Endothelial cell (in vitro differentiated cells): ENCODE measurements at regions not wholly inside any gene's neighbourhood (a gene's known extent, or its start where the extent isn't known, plus 50 kb on each side); places are given as distances from the start of the nearest gene placed in this dataset.

ENCODE experiments used
- DNase-seq: peaks from one replicate; pipeline ENCODE4 v3.0.0; 2021; ENCODE audit warnings: low spot score
- H3K27ac Mint-ChIP-seq: one replicate; pipeline ENCODE4 v1.8.0; 2021; ENCODE audit warnings: mixed read lengths, inconsistent platforms; ENCODE audit not compliant: unreplicated experiment
- H3K27me3 Mint-ChIP-seq: one replicate; pipeline ENCODE4 v1.8.0; 2021; ENCODE audit warnings: mild to moderate bottlenecking, moderate library complexity, mixed read lengths, inconsistent platforms; ENCODE audit not compliant: unreplicated experiment
- H3K36me3 Mint-ChIP-seq: one replicate; pipeline ENCODE4 v1.8.0; 2021; ENCODE audit warnings: mild to moderate bottlenecking, low read depth, mixed read lengths, inconsistent platforms; ENCODE audit not compliant: unreplicated experiment
- H3K4me1 Mint-ChIP-seq: one replicate; pipeline ENCODE4 v1.8.0; 2021; ENCODE audit warnings: mild to moderate bottlenecking, mixed read lengths, inconsistent platforms; ENCODE audit not compliant: unreplicated experiment
- H3K4me3 Mint-ChIP-seq: one replicate; pipeline ENCODE4 v1.8.0; 2021; ENCODE audit warnings: mild to moderate bottlenecking, mixed read lengths, inconsistent platforms; ENCODE audit not compliant: unreplicated experiment
- H3K9me3 Mint-ChIP-seq: one replicate; pipeline ENCODE4 v1.8.0; 2021; ENCODE audit warnings: mixed read lengths, inconsistent platforms; ENCODE audit not compliant: unreplicated experiment
- CTCF ChIP-seq: fragments of 200-600 bp; sonication (generic); IDR thresholded peaks from one replicate; pipeline ENCODE4 v1.5.0; 2021; ENCODE audit warnings: antibody characterized with exemption; ENCODE audit not compliant: unreplicated experiment

- H3K9me3 Mint-ChIP-seq: no peaks in the 10 kb centered on the region
- no peak for DNase-seq
- no peak for TF ChIP-seq CTCF
- H3K27me3 Mint-ChIP-seq: no peaks in the 10 kb centered on the region
- H3K4me3 Mint-ChIP-seq: no peak overlapping the region
- no peaks in the 10 kb centered on the region for H3K36me3 Mint-ChIP-seq
- no peaks in the 10 kb centered on the region for H3K4me1 Mint-ChIP-seq
- H3K27ac Mint-ChIP-seq: no peak overlapping the region
Observed at GRCh38 chr4:123516576-123516975, 120.0 kb downstream of the SPRY1 start.

- H3K27ac Mint-ChIP-seq: no peak overlapping the region
- H3K27me3 Mint-ChIP-seq: no peaks in the 10 kb centered on the region
- no peaks in the 10 kb centered on the region for H3K9me3 Mint-ChIP-seq
- no peak for DNase-seq
- no peak for TF ChIP-seq CTCF
- H3K4me3 Mint-ChIP-seq: no peak overlapping the region
- H3K4me1 Mint-ChIP-seq: no peaks in the 10 kb centered on the region
- no peaks in the 10 kb centered on the region for H3K36me3 Mint-ChIP-seq
Observed at GRCh38 chr4:123517176-123517575, 120.6 kb downstream of the SPRY1 start.

GRCh38 chr4:123517971-123518370 lies 121.4 kb downstream of the SPRY1 start:
- DNase-seq: no peak
- H3K27me3 Mint-ChIP-seq: no peaks in the 10 kb centered on the region
- TF ChIP-seq CTCF: no peak
- no peak overlapping the region for H3K4me3 Mint-ChIP-seq
- no peaks in the 10 kb centered on the region for H3K4me1 Mint-ChIP-seq
- H3K9me3 Mint-ChIP-seq: no peaks in the 10 kb centered on the region
- H3K27ac Mint-ChIP-seq: no peak overlapping the region
- H3K36me3 Mint-ChIP-seq: no peaks in the 10 kb centered on the region

- Mint-ChIP-seq H3K4me3 (no peak overlapping the region), H3K4me1 (no peaks in the 10 kb centered on the region), H3K9me3 (no peaks in the 10 kb centered on the region), H3K27me3 (no peaks in the 10 kb centered on the region), H3K36me3 (no peaks in the 10 kb centered on the region), H3K27ac (no peak overlapping the region)
- no peak for DNase-seq
- no peak for TF ChIP-seq CTCF
Observed at GRCh38 chr4:123520325-123520724, 123.7 kb downstream of the SPRY1 start.

- Mint-ChIP-seq H3K4me1 (no peaks in the 10 kb centered on the region), H3K9me3 (no peaks in the 10 kb centered on the region), H3K27ac (no peak overlapping the region), H3K4me3 (no peak overlapping the region), H3K36me3 (no peaks in the 10 kb centered on the region), H3K27me3 (no peaks in the 10 kb centered on the region)
- TF ChIP-seq CTCF: no peak
- DNase-seq: no peak
Observed at GRCh38 chr4:123522081-123522480, 125.5 kb downstream of the SPRY1 start.
